Panc1 (cell line): ENCODE measurements at regions not wholly inside any gene's neighbourhood (a gene's known extent, or its start where the extent isn't known, plus 50 kb on each side); places are given as distances from the start of the nearest gene placed in this dataset.

Source experiments
- CTCF ChIP-seq: fragments of 450-650 bp; IDR thresholded peaks from 2 replicates; pipeline ENCODE4 v1.5.1; 2017; ENCODE audit warnings: mild to moderate bottlenecking
- POLR2AphosphoS5 ChIP-seq: IDR thresholded peaks from 2 replicates; pipeline ENCODE4 v1.6.1; 2012; ENCODE audit warnings: mild to moderate bottlenecking, low read depth, low read length, moderate library complexity
- REST ChIP-seq, 2 experiments: IDR thresholded peaks; 2 replicates each; pipeline ENCODE4 v1.6.1; 2011 to 2012; ENCODE audit warnings: low read depth in 2 of 2, control low read depth in 1 of 2, low read length in 1 of 2, mild to moderate bottlenecking in 1 of 2, moderate library complexity in 1 of 2; ENCODE audit not compliant: insufficient read depth in 1 of 2

- no peak for TF ChIP-seq CTCF
- TF ChIP-seq POLR2AphosphoS5 = no peak
- no peak for TF ChIP-seq REST (IDR thresholded peaks at IDR 0.05; ENCODE audit: insufficient read depth in 1 of 2, low read depth in 2 of 2, low read length in 1 of 2)
These were observed 341.3 kb upstream of the PRDM1 start for GRCh38 chr6:105744815-105745214.
